ENCODE measurements at regions not wholly inside any gene's neighbourhood (a gene's known extent, or its start where the extent isn't known, plus 50 kb on each side); places are given as distances from the start of the nearest gene placed in this dataset.

GRCh38 chr20:4344670-4345069, 95.6 kb upstream of the ADRA1D start (continued):
- TF ChIP-seq SP4 (IDR thresholded peaks at IDR 0.05; ENCODE audit: low read length): no peak
- no peak for TF ChIP-seq ATF3 (IDR thresholded peaks at IDR 0.05; ENCODE audit: insufficient read depth, low read depth, low read length)
- TF ChIP-seq MAX (IDR thresholded peaks at IDR 0.05): no peak

Measured in H1 (cell line).